HuH-7 (cell line): ENCODE measurements at regions not wholly inside any gene's neighbourhood (a gene's known extent, or its start where the extent isn't known, plus 50 kb on each side); places are given as distances from the start of the nearest gene placed in this dataset.
A peak's percentile ranks its signal among the peaks of the same experiment; 100 is the strongest.

Experiments
- DNase-seq: peaks from one replicate; pipeline ENCODE4 v3.0.0; 2011; ENCODE audit warnings: low spot score

- no peak for DNase-seq
Observed at GRCh38 chr15:69818529-69818928, 279.2 kb downstream of the TLE3 start.

DNA sequence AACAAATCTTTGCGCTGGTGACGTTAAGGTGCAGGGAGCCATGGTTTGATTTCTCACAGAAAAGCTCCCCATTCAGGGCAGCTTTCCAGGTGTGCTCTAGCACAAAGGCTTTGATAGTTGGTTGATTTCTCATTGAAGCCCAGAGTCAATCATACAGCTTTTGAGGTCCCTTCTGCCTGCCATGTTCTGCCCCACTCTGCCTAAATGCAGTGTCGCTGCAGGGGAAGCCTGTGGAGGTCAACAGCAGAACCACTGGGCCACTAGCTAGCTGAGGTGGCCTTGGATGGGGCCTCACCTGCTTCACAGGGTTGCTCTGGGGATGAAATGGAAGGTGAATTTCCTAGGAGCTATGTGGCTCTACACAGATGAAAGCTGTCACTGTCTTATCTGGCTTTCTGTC, 278.3 kb downstream of the TLE3 start:
- DNase-seq, result no peak

GRCh38 chr15:69820819-69821218, 276.9 kb downstream of the TLE3 start:
- DNase-seq, result peak; percentile 52

GRCh38 chr15:69823223-69823907, 274.4 kb downstream of the TLE3 start:
- peak; percentile 22 for DNase-seq

- no peak for DNase-seq
Observed at GRCh38 chr15:69824075-69824876, 273.4 kb downstream of the TLE3 start.

DNA sequence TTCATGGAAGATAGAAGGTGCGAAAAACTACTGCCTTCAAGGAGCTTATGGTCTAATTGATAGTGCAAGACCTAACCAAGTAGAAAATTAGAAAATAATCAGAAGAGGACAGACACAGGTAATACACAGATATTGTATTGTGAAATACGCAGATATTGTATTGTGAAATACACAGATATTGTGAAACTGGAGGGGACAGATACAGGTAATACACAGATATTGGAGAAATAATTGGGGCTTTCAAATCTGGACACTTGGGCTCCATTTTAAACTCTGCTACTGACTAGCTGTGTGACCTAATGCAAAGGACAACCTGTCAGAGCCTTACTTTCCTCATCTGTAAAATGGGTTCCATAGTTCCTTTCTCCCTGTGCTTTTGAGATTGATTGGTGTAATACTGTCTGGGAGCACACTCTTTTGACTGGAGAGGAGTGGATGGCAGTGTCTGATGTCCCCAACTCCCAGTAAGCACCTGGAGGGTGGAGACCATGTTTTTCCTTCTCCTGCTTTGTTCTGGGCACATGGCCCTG, 272.8 kb downstream of the TLE3 start:
- DNase-seq, result no peak

DNA sequence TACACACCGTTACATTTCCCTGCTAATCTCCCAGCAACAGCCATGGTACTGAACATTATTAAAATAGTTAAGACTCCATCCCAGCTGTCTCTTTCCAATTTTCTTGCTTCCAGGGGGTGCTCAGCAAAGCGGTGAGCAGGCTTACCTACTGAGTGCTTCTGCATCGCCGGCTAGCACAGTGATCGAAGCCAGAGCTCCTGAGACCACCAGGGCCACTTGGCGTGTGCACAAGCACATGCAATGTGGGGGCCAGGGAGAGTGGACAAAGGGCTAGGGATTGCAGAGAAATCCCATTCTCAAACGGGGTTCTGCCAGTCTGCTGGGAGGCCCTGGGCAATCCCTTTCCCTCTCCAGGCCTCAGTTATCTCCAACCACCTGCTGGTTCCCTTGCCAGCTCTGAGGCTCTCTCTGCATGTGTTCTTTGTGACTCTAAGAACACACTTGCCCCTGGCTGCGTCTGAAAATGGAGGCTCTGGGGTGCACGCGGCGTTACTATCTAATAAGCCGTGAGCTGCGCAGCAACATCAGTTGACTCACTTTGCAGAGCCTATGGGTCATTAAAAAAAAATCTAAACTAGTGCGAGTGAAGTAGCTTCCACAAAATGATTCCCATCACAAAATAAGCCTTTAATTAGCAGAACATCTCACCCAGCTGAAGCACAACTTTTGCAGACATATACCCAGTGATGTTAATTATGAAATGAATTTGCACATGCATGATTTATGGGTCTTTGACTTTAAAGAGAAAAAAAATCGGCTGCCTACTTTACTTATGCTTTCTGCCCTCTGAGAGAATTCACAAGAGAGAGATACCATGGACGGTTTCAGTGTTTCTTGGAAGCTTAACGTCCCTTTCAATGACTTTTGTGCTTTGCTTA, 271.5 kb downstream of the TLE3 start:
- no peak for DNase-seq

- no peak for DNase-seq
Observed at GRCh38 chr15:69826819-69827175, 270.9 kb downstream of the TLE3 start.

- no peak for DNase-seq
Observed at GRCh38 chr15:69827751-69828150, 270.0 kb downstream of the TLE3 start.

DNA sequence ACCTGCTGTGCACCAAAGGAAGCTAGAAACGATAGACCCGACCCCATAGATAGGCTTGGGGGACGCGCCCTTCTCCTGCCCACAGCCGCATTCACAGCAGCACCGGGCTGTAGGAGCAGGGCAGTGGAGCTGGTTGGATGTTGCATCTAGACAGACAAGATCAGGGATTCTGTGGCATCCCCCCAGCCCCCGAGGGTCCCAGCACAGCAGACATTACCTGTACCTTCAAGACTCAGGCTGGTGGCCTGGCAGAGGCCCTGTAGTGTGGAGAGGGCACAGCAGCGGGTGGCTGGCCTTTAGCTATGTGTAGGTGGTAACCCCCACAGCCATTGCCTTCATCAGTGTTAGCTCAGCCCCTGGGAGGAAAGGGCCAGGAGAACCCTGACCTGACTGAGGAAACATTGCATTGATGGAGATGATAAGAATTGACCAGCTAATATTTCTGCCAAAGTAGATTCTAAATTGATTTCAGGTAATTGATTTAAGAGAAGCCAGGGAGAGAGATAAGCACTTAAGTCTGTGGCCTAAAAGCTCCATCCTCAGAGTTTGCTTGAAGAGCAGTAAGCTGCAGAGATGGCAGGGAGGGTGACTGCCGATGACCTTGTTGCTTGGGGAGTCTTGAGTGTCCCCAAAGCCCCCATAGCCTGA, 269.4 kb downstream of the TLE3 start:
- no peak for DNase-seq

GRCh38 chr15:69829974-69830373, 267.7 kb downstream of the TLE3 start:
- no peak for DNase-seq

DNA sequence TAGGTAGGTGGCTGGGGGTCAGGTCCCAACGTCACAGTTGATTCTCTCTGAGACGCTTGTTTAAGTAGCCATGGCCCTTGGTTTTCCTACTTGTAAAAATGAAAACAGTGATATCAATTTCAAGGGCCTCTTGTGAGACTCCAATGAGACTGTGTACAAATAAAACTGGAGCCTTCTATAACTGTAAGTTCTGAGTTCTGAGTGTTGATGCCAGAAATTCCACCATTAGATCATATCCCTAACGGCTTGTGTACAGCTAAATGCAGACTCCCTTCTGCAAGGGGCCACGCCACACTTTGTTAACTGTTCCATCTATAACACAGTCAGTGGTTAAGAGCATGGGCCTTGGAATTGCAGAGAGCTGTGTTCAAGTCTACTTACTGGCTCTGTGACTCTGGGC, 267.3 kb downstream of the TLE3 start:
- no peak for DNase-seq

DNA sequence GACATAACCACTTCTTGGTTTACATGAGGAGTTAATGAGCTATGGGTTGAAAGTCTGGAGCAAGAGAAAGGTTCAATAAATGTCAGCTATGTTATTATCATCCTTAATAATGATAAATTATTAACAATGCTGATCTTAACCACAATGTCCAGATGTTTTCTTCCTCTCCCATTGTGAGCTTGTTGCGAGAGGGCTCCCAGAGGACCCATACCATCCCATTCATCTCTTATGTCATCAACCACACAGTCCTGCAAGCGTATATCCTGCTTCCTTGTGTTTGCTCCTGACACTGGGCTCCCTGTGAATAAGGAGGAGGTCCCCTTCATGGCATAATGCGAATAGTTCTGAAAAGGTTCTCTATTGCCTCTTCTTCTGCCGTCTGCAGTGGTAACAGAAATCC, 266.8 kb downstream of the TLE3 start:
- DNase-seq, result no peak

DNA sequence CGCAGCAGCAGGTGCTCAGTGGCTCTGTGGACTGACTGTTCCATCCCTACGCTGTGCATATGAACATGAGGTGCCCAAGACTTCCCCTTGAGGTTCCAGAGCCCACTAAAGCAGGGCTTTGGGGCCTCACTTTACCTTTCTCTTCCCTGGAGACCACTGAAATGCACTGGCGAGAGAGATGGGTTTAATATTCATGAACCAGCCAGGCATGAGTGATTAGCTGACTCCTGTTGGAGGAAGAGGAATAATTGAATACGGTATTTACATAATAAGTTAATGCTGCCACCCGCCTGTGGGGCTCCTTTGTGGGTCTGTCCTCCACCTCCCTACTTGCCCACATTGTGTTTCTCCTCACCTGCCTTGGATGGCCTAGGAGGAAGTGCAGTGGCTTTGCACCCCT, 263.4 kb downstream of the TLE3 start:
- DNase-seq, result no peak

GRCh38 chr15:69834761-69835160, 263.0 kb downstream of the TLE3 start:
- DNase-seq, result no peak

DNA sequence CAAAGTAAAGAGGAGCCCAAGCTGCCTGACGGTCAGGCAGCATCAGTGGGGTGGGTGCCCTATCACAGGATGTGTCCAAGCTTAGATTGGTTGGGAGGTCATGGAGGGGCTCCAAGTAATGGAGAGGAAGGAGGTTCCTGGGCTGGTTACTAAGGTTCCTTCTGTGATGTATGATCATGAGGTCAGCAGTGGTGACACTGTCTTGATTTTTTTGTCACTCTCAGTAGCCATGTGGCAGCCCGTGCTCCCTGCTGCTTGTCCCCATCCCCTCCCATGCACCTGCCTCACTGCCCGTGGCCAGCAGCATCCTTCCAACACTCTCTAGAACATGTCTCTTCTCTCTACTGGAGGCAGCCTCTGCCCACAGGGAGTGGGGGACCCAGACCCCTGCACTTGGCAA, 261.7 kb downstream of the TLE3 start:
- no peak for DNase-seq

DNA sequence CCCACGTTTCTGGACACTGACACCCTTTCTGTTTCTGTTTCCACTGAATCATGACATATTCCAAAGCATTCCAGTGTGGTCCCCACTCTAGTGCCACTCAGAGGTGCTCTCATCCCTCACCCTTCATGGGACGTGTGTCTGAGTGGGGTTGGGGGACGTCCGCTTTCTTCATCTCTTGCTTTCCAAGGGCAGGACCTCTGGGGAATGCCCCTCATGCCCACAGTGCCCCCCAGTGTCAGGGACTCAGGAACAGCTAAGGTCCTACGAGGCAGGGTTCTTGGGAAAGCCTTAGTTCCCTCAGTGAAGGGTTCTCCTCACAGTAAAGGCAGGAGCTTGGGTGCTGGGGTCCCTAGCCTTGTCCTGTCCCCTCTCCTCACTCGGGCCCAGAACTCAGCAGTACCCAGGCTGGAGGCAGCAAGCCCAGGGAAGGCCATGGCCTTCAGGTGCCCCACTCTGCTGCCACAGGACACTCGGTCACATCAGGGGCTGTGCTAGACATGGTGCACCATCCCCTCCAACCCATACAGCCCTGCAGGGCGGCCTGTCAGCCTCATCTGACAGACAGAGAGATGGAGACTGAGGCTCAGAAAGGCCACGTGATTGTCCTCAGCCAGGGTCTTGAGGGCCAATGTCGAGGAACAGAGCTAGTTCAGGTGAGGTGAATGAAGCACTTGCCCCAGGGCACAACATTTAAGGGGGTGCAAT, 261.0 kb downstream of the TLE3 start:
- DNase-seq, result no peak

DNA sequence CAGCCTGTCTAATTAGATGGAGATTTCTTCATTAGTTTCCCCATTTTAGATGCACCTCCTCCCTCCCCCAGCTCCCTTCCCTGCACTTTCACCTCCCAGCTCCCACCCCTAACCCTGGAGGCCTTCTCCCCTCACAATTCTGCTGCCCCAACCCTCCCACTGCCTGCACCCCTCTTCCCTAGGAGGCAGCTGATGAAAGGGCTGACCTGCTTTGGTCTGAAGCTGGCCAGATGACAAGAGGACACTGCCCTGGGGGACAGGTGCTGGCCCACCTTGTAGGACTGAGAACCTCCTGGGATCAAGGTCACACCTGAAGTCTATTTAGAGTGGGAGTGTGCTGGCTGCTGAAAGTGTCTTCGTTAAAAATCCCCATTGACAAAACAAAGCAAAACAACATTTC, 259.4 kb downstream of the TLE3 start:
- DNase-seq, result no peak

DNA sequence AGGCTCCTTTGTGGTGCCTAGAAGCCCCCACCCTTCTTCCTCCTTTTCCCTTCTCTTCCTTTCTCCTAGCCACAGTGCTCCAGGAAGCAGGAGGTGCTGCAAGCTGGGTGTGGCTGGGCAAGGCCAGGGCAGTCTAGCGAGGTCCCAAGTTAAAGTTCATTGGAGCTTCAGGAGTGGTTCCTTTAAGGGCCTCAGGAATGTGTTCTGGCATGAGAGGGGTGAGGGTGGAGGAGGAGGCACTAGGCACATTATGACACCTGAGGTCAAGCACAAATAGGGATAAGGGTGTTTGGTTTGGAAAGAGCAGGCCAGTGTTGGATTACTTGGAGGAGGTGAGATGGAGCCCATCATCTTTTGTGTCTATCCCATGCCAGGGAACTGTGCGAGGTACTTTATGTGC, 258.7 kb downstream of the TLE3 start:
- no peak for DNase-seq

GRCh38 chr15:69841113-69841828, 256.4 kb downstream of the TLE3 start:
- no peak for DNase-seq

- no peak for DNase-seq
Observed at GRCh38 chr15:69842851-69843250, 254.9 kb downstream of the TLE3 start.
